Ascending aorta (tissue), 2 donors: ENCODE measurements at regions not wholly inside any gene's neighbourhood (a gene's known extent, or its start where the extent isn't known, plus 50 kb on each side); places are given as distances from the start of the nearest gene placed in this dataset.

ENCODE experiments used
- DNase-seq, 2 donors: peaks; one replicate each; pipeline ENCODE4 v3.0.0-alpha.2; 2019; ENCODE audit warnings: low spot score in 2 of 2
- H3K27ac ChIP-seq, 2 donors: fragments of 200-600 bp; sonication (generic); one replicate each; pipeline ENCODE4 v1.5.1; 2016 to 2017; ENCODE audit warnings: mild to moderate bottlenecking in 1 of 2
- H3K27me3 ChIP-seq: fragments of 200-600 bp; sonication (generic); one replicate; pipeline ENCODE4 v1.5.1; 2017
- H3K36me3 ChIP-seq, 2 donors: fragments of 200-600 bp; sonication (generic); one replicate each; pipeline ENCODE4 v1.5.1; 2016
- H3K4me1 ChIP-seq, 2 donors: fragments of 200-600 bp; sonication (generic); one replicate each; pipeline ENCODE4 v1.5.1; 2016 to 2017; ENCODE audit warnings: mild to moderate bottlenecking in 1 of 2
- H3K4me3 ChIP-seq, 2 donors: fragments of 200-600 bp; sonication (generic); one replicate each; pipeline ENCODE4 v1.5.1; 2016 to 2017; ENCODE audit warnings: mild to moderate bottlenecking in 1 of 2
- H3K9me3 ChIP-seq, 2 donors: fragments of 200-600 bp; sonication (generic); one replicate each; pipeline ENCODE4 v1.5.1; 2016
- intact Hi-C: fragments of 100-400 bp; cut with DNase I; formaldehyde crosslinking; loops from one replicate; pipeline ENCODE4 v1.15.1; 2023
- TF ChIP-seq, protein P1 (sequence below), 3 experiments: fragments of 200-600 bp in 2 of 3; fragments of 450-650 bp in 1 of 3; sonication (generic) in 2 of 3; IDR thresholded peaks; one replicate each; pipeline ENCODE4 v1.5.1; 2016 to 2019; ENCODE audit warnings: antibody characterized with exemption in 3 of 3, mild to moderate bottlenecking in 1 of 3, moderate library complexity in 1 of 3

- H3K36me3 ChIP-seq: no peaks in the 10 kb centered on the region
- peak overlapping the region in 1 of 2 donors; percentile 9 for H3K4me3 ChIP-seq
- H3K9me3 ChIP-seq: no peaks in the 10 kb centered on the region
- peak overlapping the region; percentile 35 to 48 for H3K27ac ChIP-seq
- peaks cover 0 to 19% of the 10 kb centered on the region in 2 donors for H3K4me1 ChIP-seq
- TF ChIP-seq, protein P1, sequence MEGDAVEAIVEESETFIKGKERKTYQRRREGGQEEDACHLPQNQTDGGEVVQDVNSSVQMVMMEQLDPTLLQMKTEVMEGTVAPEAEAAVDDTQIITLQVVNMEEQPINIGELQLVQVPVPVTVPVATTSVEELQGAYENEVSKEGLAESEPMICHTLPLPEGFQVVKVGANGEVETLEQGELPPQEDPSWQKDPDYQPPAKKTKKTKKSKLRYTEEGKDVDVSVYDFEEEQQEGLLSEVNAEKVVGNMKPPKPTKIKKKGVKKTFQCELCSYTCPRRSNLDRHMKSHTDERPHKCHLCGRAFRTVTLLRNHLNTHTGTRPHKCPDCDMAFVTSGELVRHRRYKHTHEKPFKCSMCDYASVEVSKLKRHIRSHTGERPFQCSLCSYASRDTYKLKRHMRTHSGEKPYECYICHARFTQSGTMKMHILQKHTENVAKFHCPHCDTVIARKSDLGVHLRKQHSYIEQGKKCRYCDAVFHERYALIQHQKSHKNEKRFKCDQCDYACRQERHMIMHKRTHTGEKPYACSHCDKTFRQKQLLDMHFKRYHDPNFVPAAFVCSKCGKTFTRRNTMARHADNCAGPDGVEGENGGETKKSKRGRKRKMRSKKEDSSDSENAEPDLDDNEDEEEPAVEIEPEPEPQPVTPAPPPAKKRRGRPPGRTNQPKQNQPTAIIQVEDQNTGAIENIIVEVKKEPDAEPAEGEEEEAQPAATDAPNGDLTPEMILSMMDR (IDR thresholded peaks at IDR 0.05): no peak
- no peaks in the 10 kb centered on the region for H3K27me3 ChIP-seq
- intact Hi-C loops: no loop called here
- DNase-seq: no peak
These were observed 146.7 kb upstream of the THBS1 start for GRCh38 chr15:39434163-39434562.

- peak overlapping the region in 1 of 2 donors; percentile 48 for H3K27ac ChIP-seq
- no peaks in the 10 kb centered on the region for H3K27me3 ChIP-seq
- peaks cover 0 to 19% of the 10 kb centered on the region in 2 donors for H3K4me1 ChIP-seq
- H3K4me3 ChIP-seq: no peak overlapping the region
- TF ChIP-seq, protein P1 (IDR thresholded peaks at IDR 0.05): no peak
- intact Hi-C loops: no loop called here
- no peak for DNase-seq
- no peaks in the 10 kb centered on the region for H3K9me3 ChIP-seq
- no peaks in the 10 kb centered on the region for H3K36me3 ChIP-seq
These were observed 146.1 kb upstream of the THBS1 start for GRCh38 chr15:39434751-39435238.

DNA sequence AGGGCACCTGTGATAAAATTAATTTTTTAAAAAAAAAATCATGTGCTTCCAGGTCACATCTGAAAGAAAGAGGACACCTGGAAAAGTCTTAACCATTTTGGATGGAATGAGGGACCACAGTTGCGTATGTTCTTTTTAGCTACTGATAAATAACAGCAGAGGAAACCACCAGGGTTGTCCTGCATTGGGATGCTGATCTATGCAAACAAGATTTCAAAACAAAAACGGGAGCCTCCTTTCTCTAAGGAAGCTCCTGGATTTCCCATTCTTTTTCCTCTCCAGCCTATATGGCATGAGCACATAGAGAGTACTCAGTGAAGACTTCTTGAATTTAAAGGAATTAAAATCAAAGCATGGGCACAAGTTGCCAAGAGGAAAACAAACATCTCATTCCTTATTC, 145.6 kb upstream of the THBS1 start:
- intact Hi-C loops: no loop called here
- TF ChIP-seq, protein P1 (IDR thresholded peaks at IDR 0.05): no peak
- H3K36me3 ChIP-seq: no peaks in the 10 kb centered on the region
- DNase-seq: no peak
- no peaks in the 10 kb centered on the region for H3K27me3 ChIP-seq
- H3K27ac ChIP-seq: no peak overlapping the region
- no peaks in the 10 kb centered on the region for H3K9me3 ChIP-seq
- peaks cover 0 to 19% of the 10 kb centered on the region in 2 donors for H3K4me1 ChIP-seq
- H3K4me3 ChIP-seq: no peak overlapping the region

- Histone ChIP-seq H3K4me1 (peaks cover 0 to 13% of the 10 kb centered on the region in 2 donors), H3K36me3 (no peaks in the 10 kb centered on the region), H3K27ac (no peak overlapping the region), H3K9me3 (no peaks in the 10 kb centered on the region), H3K4me3 (no peak overlapping the region), H3K27me3 (no peaks in the 10 kb centered on the region)
- intact Hi-C loops: no loop called here
- no peak for DNase-seq
- TF ChIP-seq, protein P1 (IDR thresholded peaks at IDR 0.05): no peak
These were observed 142.6 kb upstream of the THBS1 start for GRCh38 chr15:39438260-39438659.

DNA sequence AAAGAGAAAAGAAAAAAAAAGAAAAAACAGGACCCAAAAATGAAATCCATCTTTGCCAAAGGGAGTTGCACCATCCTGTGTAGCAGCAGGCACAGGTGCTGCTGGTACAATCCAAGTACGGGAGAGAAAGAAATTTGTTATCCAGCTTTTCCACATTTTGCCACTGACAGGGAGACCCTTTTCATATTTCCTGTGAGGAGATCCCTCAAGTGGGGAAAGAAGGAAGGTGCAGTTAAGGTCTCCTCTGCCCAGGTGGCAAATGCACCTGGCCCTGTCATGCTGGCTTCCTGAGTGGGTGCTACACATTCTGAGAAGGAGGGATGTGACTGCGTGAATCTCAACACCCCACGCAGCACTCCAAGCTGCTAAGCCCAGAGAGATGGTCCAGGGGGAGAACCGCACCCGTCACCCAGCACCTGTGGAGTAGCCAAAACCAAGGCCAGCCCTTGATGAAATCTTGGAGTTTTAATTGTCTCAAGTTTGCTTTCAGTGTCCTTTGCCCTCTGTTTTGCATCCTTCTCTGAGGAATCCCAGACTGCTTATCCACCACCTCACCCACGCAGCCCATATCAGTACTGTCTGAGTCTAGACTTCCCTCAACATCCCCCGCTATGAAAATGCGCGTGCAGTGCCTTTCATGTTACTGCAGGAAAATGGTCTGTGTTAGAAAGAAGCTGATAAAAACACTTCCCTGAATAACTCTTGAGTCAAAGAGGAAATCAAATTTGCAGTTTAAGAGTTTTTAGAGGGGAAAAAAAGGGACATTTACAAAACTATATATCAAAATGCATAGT, 141.9 kb upstream of the THBS1 start:
- Histone ChIP-seq H3K9me3 (no peaks in the 10 kb centered on the region), H3K27ac (no peak overlapping the region), H3K27me3 (no peaks in the 10 kb centered on the region), H3K4me3 (no peak overlapping the region), H3K4me1 (peaks cover 0 to 7% of the 10 kb centered on the region in 2 donors), H3K36me3 (no peaks in the 10 kb centered on the region)
- no peak for DNase-seq
- TF ChIP-seq, protein P1 (IDR thresholded peaks at IDR 0.05): no peak
- intact Hi-C loops: no loop called here
